ENCODE measurements at regions not wholly inside any gene's neighbourhood (a gene's known extent, or its start where the extent isn't known, plus 50 kb on each side); places are given as distances from the start of the nearest gene placed in this dataset.
A peak's percentile ranks its signal among the peaks of the same experiment; 100 is the strongest.

- H3K27me3 ChIP-seq (ENCODE audit: insufficient read depth, low read length), result no peaks in the 10 kb centered on the region
- H3K27ac ChIP-seq (ENCODE audit: low read depth, low read length), result no peak overlapping the region
- TF ChIP-seq, protein P1, sequence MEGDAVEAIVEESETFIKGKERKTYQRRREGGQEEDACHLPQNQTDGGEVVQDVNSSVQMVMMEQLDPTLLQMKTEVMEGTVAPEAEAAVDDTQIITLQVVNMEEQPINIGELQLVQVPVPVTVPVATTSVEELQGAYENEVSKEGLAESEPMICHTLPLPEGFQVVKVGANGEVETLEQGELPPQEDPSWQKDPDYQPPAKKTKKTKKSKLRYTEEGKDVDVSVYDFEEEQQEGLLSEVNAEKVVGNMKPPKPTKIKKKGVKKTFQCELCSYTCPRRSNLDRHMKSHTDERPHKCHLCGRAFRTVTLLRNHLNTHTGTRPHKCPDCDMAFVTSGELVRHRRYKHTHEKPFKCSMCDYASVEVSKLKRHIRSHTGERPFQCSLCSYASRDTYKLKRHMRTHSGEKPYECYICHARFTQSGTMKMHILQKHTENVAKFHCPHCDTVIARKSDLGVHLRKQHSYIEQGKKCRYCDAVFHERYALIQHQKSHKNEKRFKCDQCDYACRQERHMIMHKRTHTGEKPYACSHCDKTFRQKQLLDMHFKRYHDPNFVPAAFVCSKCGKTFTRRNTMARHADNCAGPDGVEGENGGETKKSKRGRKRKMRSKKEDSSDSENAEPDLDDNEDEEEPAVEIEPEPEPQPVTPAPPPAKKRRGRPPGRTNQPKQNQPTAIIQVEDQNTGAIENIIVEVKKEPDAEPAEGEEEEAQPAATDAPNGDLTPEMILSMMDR (IDR thresholded peaks at IDR 0.05; ENCODE audit: extremely low read depth, low read depth, low read length), result no peak
- no peaks in the 10 kb centered on the region for H3K79me2 ChIP-seq (ENCODE audit: insufficient read depth, low read length)
- H3K4me1 ChIP-seq (ENCODE audit: insufficient read depth, low read length), result peaks cover 3% of the 10 kb centered on the region
- no peaks in the 10 kb centered on the region for H4K20me1 ChIP-seq (ENCODE audit: insufficient read depth, low read length)
- H3K9me3 ChIP-seq (ENCODE audit: low read depth, low read length), result peaks cover 6% of the 10 kb centered on the region
- no peak overlapping the region for H3K4me3 ChIP-seq (ENCODE audit: insufficient read depth, low read length)
- H3K36me3 ChIP-seq (ENCODE audit: insufficient read depth, low read length), result no peaks in the 10 kb centered on the region
- DNase-seq (ENCODE audit: insufficient read length, low spot score, missing footprints), result no peak
- no peak overlapping the region for H3K4me2 ChIP-seq (ENCODE audit: insufficient read depth, low read length)
- H2AFZ ChIP-seq (ENCODE audit: low read length), result no peak overlapping the region
Measured at GRCh38 chr2:120666433-120666832, 69.2 kb upstream of the GLI2 start.

DNA sequence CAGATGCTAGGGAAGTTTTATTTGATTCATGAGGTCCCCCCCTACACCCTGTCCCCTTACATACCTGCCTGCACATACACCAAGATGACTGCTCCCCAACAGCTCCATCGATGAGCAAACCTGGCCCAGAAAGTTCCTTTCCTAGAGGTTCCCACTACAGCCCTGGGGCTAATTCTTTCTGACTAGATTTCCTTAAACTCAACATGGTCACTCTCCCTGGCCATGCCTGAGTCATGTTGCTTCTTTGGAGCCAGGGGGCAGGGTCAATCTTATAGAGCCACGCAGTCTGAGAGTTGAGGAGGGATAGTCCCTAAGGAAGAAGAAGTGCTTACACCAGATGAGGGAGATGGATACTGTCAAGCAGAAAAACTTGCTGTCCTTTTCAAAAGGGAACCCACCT lies 67.7 kb upstream of the GLI2 start:
- H2AFZ ChIP-seq (ENCODE audit: low read length), result no peak overlapping the region
- H3K79me2 ChIP-seq (ENCODE audit: insufficient read depth, low read length), result no peaks in the 10 kb centered on the region
- H4K20me1 ChIP-seq (ENCODE audit: insufficient read depth, low read length), result no peaks in the 10 kb centered on the region
- peaks cover 6% of the 10 kb centered on the region for H3K9me3 ChIP-seq (ENCODE audit: low read depth, low read length)
- H3K36me3 ChIP-seq (ENCODE audit: insufficient read depth, low read length), result no peaks in the 10 kb centered on the region
- H3K4me1 ChIP-seq (ENCODE audit: insufficient read depth, low read length), result peaks cover 3% of the 10 kb centered on the region
- no peak overlapping the region for H3K27ac ChIP-seq (ENCODE audit: low read depth, low read length)
- no peaks in the 10 kb centered on the region for H3K27me3 ChIP-seq (ENCODE audit: insufficient read depth, low read length)
- H3K4me2 ChIP-seq (ENCODE audit: insufficient read depth, low read length), result no peak overlapping the region
- H3K4me3 ChIP-seq (ENCODE audit: insufficient read depth, low read length), result no peak overlapping the region
- no peak for DNase-seq (ENCODE audit: insufficient read length, low spot score, missing footprints)
- TF ChIP-seq, protein P1 (IDR thresholded peaks at IDR 0.05; ENCODE audit: extremely low read depth, low read depth, low read length), result no peak

GRCh38 chr2:120669121-120669952 lies 66.3 kb upstream of the GLI2 start:
- Histone ChIP-seq H4K20me1 (ENCODE audit: insufficient read depth, low read length) (no peaks in the 10 kb centered on the region), H3K27me3 (ENCODE audit: insufficient read depth, low read length) (no peaks in the 10 kb centered on the region), H3K4me2 (ENCODE audit: insufficient read depth, low read length) (peak overlapping the region; percentile 33), H3K36me3 (ENCODE audit: insufficient read depth, low read length) (no peaks in the 10 kb centered on the region), H3K9me3 (ENCODE audit: low read depth, low read length) (peaks cover 6% of the 10 kb centered on the region), H3K4me3 (ENCODE audit: insufficient read depth, low read length) (no peak overlapping the region), H3K27ac (ENCODE audit: low read depth, low read length) (no peak overlapping the region), H2AFZ (ENCODE audit: low read length) (no peak overlapping the region), H3K79me2 (ENCODE audit: insufficient read depth, low read length) (no peaks in the 10 kb centered on the region), H3K4me1 (ENCODE audit: insufficient read depth, low read length) (peaks cover 3% of the 10 kb centered on the region)
- no peak for DNase-seq (ENCODE audit: insufficient read length, low spot score, missing footprints)
- TF ChIP-seq, protein P1 (IDR thresholded peaks at IDR 0.05; ENCODE audit: extremely low read depth, low read depth, low read length), result peak; percentile 31

DNA sequence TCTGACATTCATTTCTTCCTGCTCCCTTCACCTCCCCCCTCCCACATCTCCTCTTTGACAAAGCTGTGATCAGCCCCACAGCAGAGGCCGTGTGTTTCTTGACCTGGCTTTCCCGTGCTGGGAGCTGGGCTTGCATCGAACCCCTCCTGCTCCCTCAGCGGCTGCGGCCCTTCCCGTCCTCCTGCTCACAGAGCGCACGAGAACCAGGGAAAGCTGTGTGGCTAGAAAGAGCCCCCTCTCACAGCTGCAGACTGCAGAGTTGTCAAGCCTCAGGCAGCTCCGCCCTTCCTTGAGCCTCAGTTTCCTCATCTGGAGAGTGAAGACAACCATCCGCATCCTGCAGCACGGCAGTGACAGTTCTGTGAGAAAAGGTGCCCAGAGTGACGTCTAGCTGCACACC lies 65.7 kb upstream of the GLI2 start:
- no peak for DNase-seq (ENCODE audit: insufficient read length, low spot score, missing footprints)
- no peaks in the 10 kb centered on the region for H4K20me1 ChIP-seq (ENCODE audit: insufficient read depth, low read length)
- H3K27ac ChIP-seq (ENCODE audit: low read depth, low read length), result no peak overlapping the region
- no peak overlapping the region for H2AFZ ChIP-seq (ENCODE audit: low read length)
- peaks cover 3% of the 10 kb centered on the region for H3K4me1 ChIP-seq (ENCODE audit: insufficient read depth, low read length)
- H3K36me3 ChIP-seq (ENCODE audit: insufficient read depth, low read length), result no peaks in the 10 kb centered on the region
- H3K9me3 ChIP-seq (ENCODE audit: low read depth, low read length), result peaks cover 6% of the 10 kb centered on the region
- H3K79me2 ChIP-seq (ENCODE audit: insufficient read depth, low read length), result no peaks in the 10 kb centered on the region
- TF ChIP-seq, protein P1 (IDR thresholded peaks at IDR 0.05; ENCODE audit: extremely low read depth, low read depth, low read length), result no peak
- peak overlapping the region; percentile 33 for H3K4me2 ChIP-seq (ENCODE audit: insufficient read depth, low read length)
- no peak overlapping the region for H3K4me3 ChIP-seq (ENCODE audit: insufficient read depth, low read length)
- no peaks in the 10 kb centered on the region for H3K27me3 ChIP-seq (ENCODE audit: insufficient read depth, low read length)
